Muscle layer of colon (tissue), 2 donors: ENCODE measurements at regions not wholly inside any gene's neighbourhood (a gene's known extent, or its start where the extent isn't known, plus 50 kb on each side); places are given as distances from the start of the nearest gene placed in this dataset.

ENCODE experiments used
- H3K27ac ChIP-seq: one replicate; pipeline ENCODE4 v1.7.0; 2013; ENCODE audit warnings: low read depth, mild to moderate bottlenecking, low read length, moderate library complexity
- H3K27me3 ChIP-seq, 2 donors: one replicate each; pipeline ENCODE4 v1.7.0; 2013; ENCODE audit warnings: low read length in 2 of 2, mild to moderate bottlenecking in 2 of 2; ENCODE audit not compliant: insufficient read depth in 2 of 2, control insufficient read depth in 1 of 2
- H3K36me3 ChIP-seq: one replicate; pipeline ENCODE4 v1.7.0; 2013; ENCODE audit warnings: mild to moderate bottlenecking, low read length; ENCODE audit not compliant: insufficient read depth
- H3K4me1 ChIP-seq: one replicate; pipeline ENCODE4 v1.7.0; 2013; ENCODE audit warnings: mild to moderate bottlenecking, low read length; ENCODE audit not compliant: insufficient read depth
- H3K4me3 ChIP-seq, 2 donors: one replicate each; pipeline ENCODE4 v1.7.0; 2013; ENCODE audit warnings: low read length in 2 of 2, low read depth in 1 of 2, mild to moderate bottlenecking in 1 of 2, moderate library complexity in 1 of 2
- H3K9ac ChIP-seq: one replicate; pipeline ENCODE4 v1.7.0; 2013; ENCODE audit warnings: low read length
- H3K9me3 ChIP-seq: one replicate; pipeline ENCODE4 v1.7.0; 2013; ENCODE audit warnings: mild to moderate bottlenecking, low read length
- donor health status: abdominal sarcoma.
- donor health status: Adenocarcinoma of cecum.

DNA sequence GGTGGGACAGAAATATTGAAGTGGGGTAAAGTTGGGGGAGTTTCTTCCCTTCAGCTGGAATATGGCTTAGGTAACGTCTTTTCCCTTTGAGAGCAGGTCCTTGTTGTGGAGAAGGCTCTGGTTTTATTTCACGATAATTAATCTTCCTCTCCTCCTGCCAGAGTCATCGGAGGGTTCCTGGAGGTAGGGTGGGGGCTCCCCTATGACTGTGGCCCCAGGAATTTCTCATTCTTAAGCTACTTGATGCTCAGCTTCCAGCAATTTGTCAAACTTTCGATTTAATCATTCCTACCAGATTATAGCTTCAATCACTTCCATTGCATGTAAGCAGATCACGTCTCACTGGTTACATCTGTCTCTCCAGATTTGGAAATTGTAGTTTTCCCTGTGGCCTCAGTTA is 242.8 kb upstream of the PLET1 start:
- no peak overlapping the region for H3K9ac ChIP-seq
- no peak overlapping the region for H3K27ac ChIP-seq
- H3K4me1 ChIP-seq: no peaks in the 10 kb centered on the region
- H3K4me3 ChIP-seq: no peak overlapping the region
- H3K9me3 ChIP-seq: no peaks in the 10 kb centered on the region
- no peaks in the 10 kb centered on the region for H3K36me3 ChIP-seq
- H3K27me3 ChIP-seq: no peaks in the 10 kb centered on the region

DNA sequence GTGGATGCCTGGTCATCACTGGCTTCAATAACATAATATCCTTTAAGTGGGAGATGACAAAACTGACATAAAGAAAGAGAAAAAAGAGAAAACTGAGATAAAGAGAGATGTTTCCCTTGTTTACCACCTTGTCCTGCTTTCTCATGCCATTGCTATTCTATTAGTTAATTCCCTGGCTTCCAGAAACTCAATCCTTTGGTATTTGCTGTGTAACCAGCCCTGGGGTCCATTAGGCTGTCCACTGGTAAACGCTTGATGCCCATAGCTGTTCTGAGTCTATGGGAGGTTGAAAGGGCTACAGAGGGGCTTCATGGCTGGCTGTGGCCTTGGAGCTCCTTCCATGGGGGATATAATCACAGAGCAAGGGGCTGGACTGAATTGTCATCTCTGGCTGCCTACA is 243.4 kb upstream of the PLET1 start:
- H3K4me3 ChIP-seq: no peak overlapping the region

DNA sequence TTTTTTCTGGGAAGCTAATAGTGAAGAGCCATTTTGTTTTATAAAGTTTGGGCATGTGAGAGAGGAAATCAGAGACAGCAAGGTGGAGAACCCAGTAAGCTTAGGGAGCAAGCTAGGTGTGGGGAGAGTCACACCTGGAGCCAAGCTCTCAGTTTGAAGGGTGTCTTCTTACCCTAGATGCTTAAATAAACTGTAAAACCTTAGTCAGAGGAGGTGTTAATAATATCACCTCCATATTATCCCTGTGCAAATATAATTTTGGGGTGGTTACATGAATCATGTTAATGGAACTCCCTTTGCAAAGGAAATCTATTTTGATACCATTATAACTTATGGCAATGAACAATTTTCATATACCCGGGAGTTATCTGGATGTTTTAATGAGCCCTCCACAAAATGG is 246.2 kb upstream of the PLET1 start:
- no peaks in the 10 kb centered on the region for H3K4me1 ChIP-seq
- H3K27me3 ChIP-seq: no peaks in the 10 kb centered on the region
- no peaks in the 10 kb centered on the region for H3K36me3 ChIP-seq
- H3K9ac ChIP-seq: no peak overlapping the region
- H3K4me3 ChIP-seq: no peak overlapping the region
- H3K27ac ChIP-seq: no peak overlapping the region
- H3K9me3 ChIP-seq: no peaks in the 10 kb centered on the region

More for the DNA sequence above, 243.4 kb upstream of the PLET1 start:
- no peaks in the 10 kb centered on the region for H3K4me1 ChIP-seq
- H3K27me3 ChIP-seq: no peaks in the 10 kb centered on the region
- no peaks in the 10 kb centered on the region for H3K9me3 ChIP-seq
- no peaks in the 10 kb centered on the region for H3K36me3 ChIP-seq
- H3K9ac ChIP-seq: no peak overlapping the region
- H3K27ac ChIP-seq: no peak overlapping the region

GRCh38 chr11:112507281-112507680 is 246.6 kb upstream of the PLET1 start:
- Histone ChIP-seq H3K4me3 (no peak overlapping the region), H3K36me3 (no peaks in the 10 kb centered on the region), H3K9ac (no peak overlapping the region), H3K9me3 (no peaks in the 10 kb centered on the region), H3K4me1 (no peaks in the 10 kb centered on the region), H3K27me3 (no peaks in the 10 kb centered on the region), H3K27ac (no peak overlapping the region)

DNA sequence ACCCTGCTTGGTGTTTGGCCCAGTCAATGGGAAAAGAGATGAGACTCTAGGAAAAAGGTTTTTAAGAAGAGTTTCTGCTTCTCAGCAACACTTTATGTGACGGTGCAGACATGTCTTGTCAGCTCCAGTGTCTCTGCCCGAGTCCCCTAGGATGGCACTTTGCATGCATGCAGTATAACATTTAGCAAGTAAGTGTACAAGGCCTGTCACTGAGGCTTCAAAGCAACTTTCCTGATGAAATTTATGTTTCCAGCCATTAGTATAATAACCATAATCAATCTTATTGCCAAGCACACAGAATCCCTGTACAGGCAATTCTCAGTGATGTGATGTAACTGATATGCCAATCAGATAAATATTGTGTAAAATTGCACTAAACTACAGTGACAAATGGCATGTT is 248.1 kb upstream of the PLET1 start:
- H3K27me3 ChIP-seq: no peaks in the 10 kb centered on the region
- no peaks in the 10 kb centered on the region for H3K4me1 ChIP-seq
- no peak overlapping the region for H3K9ac ChIP-seq
- H3K27ac ChIP-seq: no peak overlapping the region
- H3K4me3 ChIP-seq: no peak overlapping the region
- H3K9me3 ChIP-seq: no peaks in the 10 kb centered on the region
- H3K36me3 ChIP-seq: no peaks in the 10 kb centered on the region

- no peaks in the 10 kb centered on the region for H3K9me3 ChIP-seq
- H3K4me1 ChIP-seq: no peaks in the 10 kb centered on the region
- no peak overlapping the region for H3K9ac ChIP-seq
- H3K4me3 ChIP-seq: no peak overlapping the region
- H3K36me3 ChIP-seq: no peaks in the 10 kb centered on the region
- no peaks in the 10 kb centered on the region for H3K27me3 ChIP-seq
- H3K27ac ChIP-seq: no peak overlapping the region
Measured at GRCh38 chr11:112509300-112509699, 248.6 kb upstream of the PLET1 start.

- H3K4me3 ChIP-seq: no peak overlapping the region
- H3K9ac ChIP-seq: no peak overlapping the region
- H3K9me3 ChIP-seq: no peaks in the 10 kb centered on the region
- no peak overlapping the region for H3K27ac ChIP-seq
- no peaks in the 10 kb centered on the region for H3K27me3 ChIP-seq
- no peaks in the 10 kb centered on the region for H3K36me3 ChIP-seq
- H3K4me1 ChIP-seq: no peaks in the 10 kb centered on the region
Measured at GRCh38 chr11:112511271-112511670, 250.6 kb upstream of the PLET1 start.

DNA sequence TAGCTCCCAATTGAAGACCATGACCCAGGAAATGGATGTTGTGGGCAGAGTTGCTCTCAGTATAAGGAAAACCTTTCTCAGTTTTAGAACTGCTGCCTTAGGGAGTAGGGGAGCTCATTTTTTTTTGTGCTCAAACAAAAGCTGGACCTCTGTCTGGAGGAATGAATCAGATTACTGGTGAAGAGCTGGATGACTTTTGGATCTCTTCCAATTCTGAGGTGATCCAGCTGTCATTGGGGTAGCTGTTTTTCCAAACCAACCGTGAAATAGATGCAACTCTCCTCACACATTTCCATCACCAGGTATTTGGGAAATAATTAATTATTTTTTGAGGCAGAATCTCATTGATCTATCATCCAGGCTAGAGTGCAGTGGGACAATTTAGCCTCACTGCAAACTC is 251.3 kb upstream of the PLET1 start:
- H3K27ac ChIP-seq: no peak overlapping the region

GRCh38 chr11:112513417-112513816 is 252.8 kb upstream of the PLET1 start:
- Histone ChIP-seq H3K27me3 (no peaks in the 10 kb centered on the region), H3K36me3 (no peaks in the 10 kb centered on the region), H3K9me3 (no peaks in the 10 kb centered on the region), H3K27ac (no peak overlapping the region), H3K9ac (no peak overlapping the region), H3K4me3 (no peak overlapping the region), H3K4me1 (no peaks in the 10 kb centered on the region)

More for the DNA sequence above, 251.3 kb upstream of the PLET1 start:
- H3K9me3 ChIP-seq: no peaks in the 10 kb centered on the region
- no peak overlapping the region for H3K9ac ChIP-seq
- no peaks in the 10 kb centered on the region for H3K27me3 ChIP-seq
- no peaks in the 10 kb centered on the region for H3K4me1 ChIP-seq
- no peak overlapping the region for H3K4me3 ChIP-seq
- H3K36me3 ChIP-seq: no peaks in the 10 kb centered on the region

GRCh38 chr11:112514011-112514740 is 253.5 kb upstream of the PLET1 start:
- Histone ChIP-seq H3K9ac (no peak overlapping the region), H3K27me3 (no peaks in the 10 kb centered on the region), H3K36me3 (no peaks in the 10 kb centered on the region), H3K27ac (no peak overlapping the region), H3K4me3 (no peak overlapping the region), H3K4me1 (no peaks in the 10 kb centered on the region), H3K9me3 (no peaks in the 10 kb centered on the region)

DNA sequence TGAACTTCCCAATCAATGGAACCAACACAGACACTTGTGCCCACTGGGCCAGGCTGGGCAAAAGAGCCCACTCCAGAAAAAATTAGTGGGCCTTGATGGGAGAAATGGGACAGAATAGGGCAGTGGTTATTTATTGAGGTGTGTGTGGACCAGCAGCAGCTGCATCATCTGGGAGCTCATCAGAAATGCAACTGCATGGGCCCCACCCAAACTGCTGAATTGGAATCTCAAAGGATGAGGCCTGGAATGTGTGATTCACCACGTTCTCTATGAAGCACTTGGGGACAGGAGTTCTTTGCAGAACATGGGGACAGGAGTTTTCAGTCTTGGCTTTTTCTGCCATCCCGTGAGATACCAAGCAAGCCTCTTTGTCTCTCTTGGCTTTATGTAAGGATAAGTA is 255.6 kb upstream of the PLET1 start:
- no peak overlapping the region for H3K9ac ChIP-seq
- no peak overlapping the region for H3K27ac ChIP-seq
- no peaks in the 10 kb centered on the region for H3K9me3 ChIP-seq
- H3K27me3 ChIP-seq: no peaks in the 10 kb centered on the region
- H3K4me1 ChIP-seq: no peaks in the 10 kb centered on the region
- H3K4me3 ChIP-seq: no peak overlapping the region
- no peaks in the 10 kb centered on the region for H3K36me3 ChIP-seq

DNA sequence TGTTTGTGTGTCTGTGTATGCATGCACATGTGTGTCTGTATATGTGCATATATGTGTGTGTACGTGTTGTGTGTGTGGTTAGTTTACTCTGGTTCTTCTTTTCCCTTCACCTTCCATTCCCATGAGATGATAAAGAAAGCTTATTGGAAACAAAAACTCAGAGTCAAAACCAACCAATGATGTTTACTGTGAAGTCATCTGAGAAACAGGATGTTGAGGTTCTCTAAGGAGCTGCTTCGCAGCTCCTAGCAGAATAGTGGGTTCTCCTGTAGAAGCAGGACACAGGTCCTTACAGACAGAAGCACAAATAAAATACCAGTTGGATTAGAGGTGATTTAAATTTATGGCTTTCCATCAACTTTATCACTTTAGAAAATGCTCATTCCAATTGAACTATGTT is 256.1 kb upstream of the PLET1 start:
- Histone ChIP-seq H3K4me3 (no peak overlapping the region), H3K9ac (no peak overlapping the region), H3K27ac (no peak overlapping the region), H3K9me3 (no peaks in the 10 kb centered on the region), H3K36me3 (no peaks in the 10 kb centered on the region), H3K4me1 (no peaks in the 10 kb centered on the region), H3K27me3 (no peaks in the 10 kb centered on the region)
